HG03521 (cell line): ENCODE measurements at regions not wholly inside any gene's neighbourhood (a gene's known extent, or its start where the extent isn't known, plus 50 kb on each side); places are given as distances from the start of the nearest gene placed in this dataset.

Source experiments
- ATAC-seq: cut with Tn5 transposase; IDR thresholded peaks from one replicate; pipeline ENCODE4 v1.9.1; 2021; ENCODE audit warnings: mild to moderate bottlenecking, moderate library complexity; ENCODE audit not compliant: unreplicated experiment

- ATAC-seq: no peak
These were observed 162.7 kb downstream of the MACROH2A1 start for GRCh38 chr5:135236228-135236907.

GRCh38 chr5:135235551-135236227 is 163.3 kb downstream of the MACROH2A1 start:
- ATAC-seq: no peak

GRCh38 chr5:135234666-135235401 is 164.2 kb downstream of the MACROH2A1 start:
- ATAC-seq: no peak

GRCh38 chr5:135234242-135234641 is 164.8 kb downstream of the MACROH2A1 start:
- ATAC-seq: no peak

- no peak for ATAC-seq
These were observed 165.6 kb downstream of the MACROH2A1 start for GRCh38 chr5:135233477-135233876.

- no peak for ATAC-seq
These were observed 166.1 kb downstream of the MACROH2A1 start for GRCh38 chr5:135232958-135233357.

GRCh38 chr5:135231289-135231688 is 167.7 kb downstream of the MACROH2A1 start:
- ATAC-seq: no peak

- no peak for ATAC-seq
These were observed 168.6 kb downstream of the MACROH2A1 start for GRCh38 chr5:135230251-135230925.

DNA sequence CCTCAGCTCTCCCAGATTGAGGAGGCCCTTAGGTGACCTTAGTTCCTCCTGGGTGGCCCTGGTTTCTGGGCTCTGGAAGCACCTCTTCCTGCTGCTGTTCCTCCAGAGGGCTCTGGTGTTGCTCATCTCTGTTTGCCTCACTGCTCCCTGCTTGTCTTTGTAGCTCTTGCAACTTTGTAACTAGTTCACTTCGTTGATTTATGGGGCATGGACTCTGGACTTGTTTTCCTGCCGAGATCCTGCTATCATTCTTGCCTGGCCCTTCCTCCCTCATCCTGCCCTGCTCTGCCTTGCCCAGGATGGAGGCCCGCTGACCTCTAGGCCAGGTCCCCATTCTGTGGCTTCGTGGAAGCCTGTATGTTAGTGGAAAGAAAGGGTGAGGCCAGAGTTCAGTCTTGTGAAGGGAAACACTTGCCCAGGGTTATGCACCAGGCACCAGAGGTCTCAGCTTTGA is 169.3 kb downstream of the MACROH2A1 start:
- ATAC-seq: no peak

GRCh38 chr5:135229122-135229521 is 169.9 kb downstream of the MACROH2A1 start:
- no peak for ATAC-seq

DNA sequence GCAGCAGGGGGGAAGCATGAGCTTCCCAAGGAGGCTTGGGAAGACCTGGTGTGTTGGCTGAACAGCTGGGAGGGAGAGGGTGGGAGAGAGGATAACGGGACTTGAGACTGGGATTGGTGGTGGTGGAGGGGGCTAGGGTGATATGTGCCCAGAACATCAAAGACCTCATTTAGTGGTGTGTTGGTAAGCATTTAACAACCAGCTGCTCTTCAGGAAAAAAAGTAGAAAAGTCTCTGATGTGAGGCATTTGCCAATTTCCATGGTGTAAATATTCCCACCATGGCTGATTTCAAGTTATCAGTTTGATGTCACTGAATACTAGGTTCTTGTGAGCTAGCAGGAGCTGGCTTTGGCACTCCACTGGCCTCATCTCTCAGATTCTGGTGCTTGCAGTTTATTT is 170.8 kb downstream of the MACROH2A1 start:
- ATAC-seq: no peak

- ATAC-seq: no peak
These were observed 171.7 kb downstream of the MACROH2A1 start for GRCh38 chr5:135227064-135228022.

DNA sequence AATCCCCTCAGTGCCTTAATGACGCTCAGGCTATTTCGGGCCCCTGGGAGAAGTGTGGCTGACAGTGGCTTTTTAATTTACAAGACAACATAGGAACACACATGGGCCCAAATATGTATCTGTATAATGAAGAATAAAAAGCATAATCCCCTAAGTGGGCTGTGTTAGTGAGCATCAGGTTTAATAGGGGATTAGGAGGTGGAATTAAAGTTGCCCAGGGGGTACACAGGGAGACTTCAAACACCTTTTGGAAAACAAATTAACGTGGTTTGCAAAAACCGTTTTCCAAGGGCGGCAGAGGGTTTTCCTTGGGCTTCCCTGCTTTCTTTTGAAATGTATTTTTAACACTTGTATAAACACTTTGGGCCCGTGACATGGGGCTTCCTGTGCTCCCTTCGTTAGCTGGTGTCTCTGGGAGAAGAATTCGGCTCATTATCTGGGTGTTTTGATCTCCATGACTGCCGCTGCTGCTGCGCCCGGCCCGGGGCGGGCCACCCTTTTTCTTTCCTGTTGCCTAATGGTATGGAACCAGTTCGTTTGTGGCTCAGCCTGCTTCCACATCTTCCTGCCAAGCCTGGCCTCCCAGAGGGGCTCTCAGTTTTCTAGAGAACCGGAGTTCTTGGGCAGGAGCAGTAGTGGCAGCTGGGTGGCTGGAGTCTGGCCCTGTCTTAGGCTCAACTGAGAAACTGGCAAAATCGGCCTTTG is 173.0 kb downstream of the MACROH2A1 start:
- no peak for ATAC-seq

GRCh38 chr5:135223891-135224625 is 175.0 kb downstream of the MACROH2A1 start:
- ATAC-seq: no peak

DNA sequence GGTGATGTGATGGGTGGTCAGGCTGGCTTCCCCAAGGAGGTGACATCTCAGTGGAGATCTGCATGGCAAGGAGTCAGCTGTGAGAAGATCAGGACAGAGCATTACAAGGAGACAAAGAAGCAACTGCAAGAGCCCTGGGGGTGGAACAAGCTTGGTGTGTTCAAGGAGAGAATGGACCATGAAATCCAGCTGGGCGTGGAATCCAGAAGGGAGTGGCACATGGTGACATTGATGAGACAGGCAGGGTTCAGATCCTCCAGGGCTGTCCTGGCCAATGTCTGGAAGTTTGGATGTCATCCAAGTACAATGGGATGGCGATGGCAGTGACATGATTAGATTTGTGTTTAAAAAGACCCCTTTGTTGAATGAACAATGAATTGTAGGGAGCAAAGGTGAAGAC is 175.6 kb downstream of the MACROH2A1 start:
- ATAC-seq: no peak

DNA sequence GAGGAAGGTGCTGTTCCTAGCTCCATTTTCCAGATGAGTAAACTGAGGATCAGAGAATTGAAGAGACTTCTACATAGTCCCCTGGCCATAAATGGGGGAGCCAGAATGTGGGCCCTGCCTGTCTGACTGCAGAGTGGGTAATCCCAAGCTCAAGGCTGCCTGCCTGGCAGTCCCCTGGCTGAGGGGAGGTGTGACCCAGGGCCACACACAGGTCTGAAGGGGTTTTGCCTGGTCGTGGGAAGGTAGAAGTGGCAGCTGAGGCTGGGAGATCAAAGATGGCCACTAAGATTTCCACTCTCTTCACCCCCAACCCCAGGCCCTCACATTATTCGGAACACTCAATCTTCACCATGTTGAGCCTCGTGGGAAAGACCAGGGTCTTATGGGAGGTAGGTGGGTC is 176.3 kb downstream of the MACROH2A1 start:
- ATAC-seq: no peak

GRCh38 chr5:135222171-135222681 is 176.8 kb downstream of the MACROH2A1 start:
- no peak for ATAC-seq

- ATAC-seq: no peak
These were observed 177.3 kb downstream of the MACROH2A1 start for GRCh38 chr5:135221696-135222095.

- no peak for ATAC-seq
These were observed 177.9 kb downstream of the MACROH2A1 start for GRCh38 chr5:135221187-135221473.
